ENCODE measurements at regions not wholly inside any gene's neighbourhood (a gene's known extent, or its start where the extent isn't known, plus 50 kb on each side); places are given as distances from the start of the nearest gene placed in this dataset.

GRCh38 chr5:8580298-8580697 is 711.4 kb downstream of the MTRR start:
- DNase-seq, result no peak

- no peak for DNase-seq
Observed at GRCh38 chr5:8581047-8581446, 712.1 kb downstream of the MTRR start.

- DNase-seq, result no peak
Observed at GRCh38 chr5:8585230-8586018, 716.5 kb downstream of the MTRR start.

- DNase-seq, result no peak
Observed at GRCh38 chr5:8590959-8591358, 722.0 kb downstream of the MTRR start.

- no peak for DNase-seq
Observed at GRCh38 chr5:8598356-8598755, 729.4 kb downstream of the MTRR start.

- no peak for DNase-seq
Observed at GRCh38 chr5:8598996-8599395, 730.0 kb downstream of the MTRR start.

- no peak for DNase-seq
Observed at GRCh38 chr5:8600843-8601242, 731.9 kb downstream of the MTRR start.

- DNase-seq, result no peak
Observed at GRCh38 chr5:8601831-8602354, 732.9 kb downstream of the MTRR start.

GRCh38 chr5:8606231-8606630 is 737.3 kb downstream of the MTRR start:
- DNase-seq, result no peak

- DNase-seq, result no peak
Observed at GRCh38 chr5:8611067-8611466, 742.1 kb downstream of the MTRR start.

GRCh38 chr5:8613078-8613685 is 744.2 kb downstream of the MTRR start:
- no peak for DNase-seq

GRCh38 chr5:8615142-8615858 is 746.4 kb downstream of the MTRR start:
- DNase-seq, result no peak

- DNase-seq, result peak in 1 of 2 experiments; percentile 27
Observed at GRCh38 chr5:8628521-8628920, 759.6 kb downstream of the MTRR start.

- DNase-seq, result no peak
Observed at GRCh38 chr5:8633259-8633658, 764.3 kb downstream of the MTRR start.

GRCh38 chr5:8633696-8634095 is 764.7 kb downstream of the MTRR start:
- DNase-seq, result peak; percentile 14 to 56

GRCh38 chr5:8634219-8634618 is 765.3 kb downstream of the MTRR start:
- no peak for DNase-seq

GRCh38 chr5:8641786-8642505 is 773.0 kb downstream of the MTRR start:
- DNase-seq, result no peak

- DNase-seq, result peak in 1 of 2 experiments; percentile 39
Observed at GRCh38 chr5:8644377-8644776, 775.4 kb downstream of the MTRR start.

GRCh38 chr5:8647111-8647510 is 778.2 kb downstream of the MTRR start:
- no peak for DNase-seq

- DNase-seq, result no peak
Observed at GRCh38 chr5:8650186-8650585, 781.2 kb downstream of the MTRR start.

GRCh38 chr5:8660133-8660893 is 791.4 kb downstream of the MTRR start:
- no peak for DNase-seq

- DNase-seq, result no peak
Observed at GRCh38 chr5:8663374-8663773, 794.4 kb downstream of the MTRR start.
